ENCODE measurements at regions not wholly inside any gene's neighbourhood (a gene's known extent, or its start where the extent isn't known, plus 50 kb on each side); places are given as distances from the start of the nearest gene placed in this dataset.

DNA sequence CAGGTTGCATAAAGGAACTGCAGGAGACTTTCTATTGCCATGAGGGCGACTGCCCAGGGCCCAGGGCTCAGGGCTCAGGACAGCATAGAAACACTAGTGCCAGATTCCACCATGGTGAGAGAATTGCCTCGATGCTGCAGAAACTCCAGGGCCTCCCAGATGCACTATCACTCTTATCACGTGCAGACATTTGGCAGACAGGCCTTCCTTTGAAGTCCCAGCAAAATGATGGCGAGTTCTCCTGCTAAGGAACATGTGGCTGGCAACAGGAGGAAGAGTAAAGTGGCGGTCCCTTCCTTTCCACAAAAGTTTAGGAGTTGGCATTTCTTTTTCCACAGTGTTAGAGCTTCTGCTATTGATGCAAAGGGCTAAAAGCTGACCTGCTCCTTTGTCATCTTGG is 214.0 kb upstream of the LNX1 start:
- no peak for DNase-seq

DNA sequence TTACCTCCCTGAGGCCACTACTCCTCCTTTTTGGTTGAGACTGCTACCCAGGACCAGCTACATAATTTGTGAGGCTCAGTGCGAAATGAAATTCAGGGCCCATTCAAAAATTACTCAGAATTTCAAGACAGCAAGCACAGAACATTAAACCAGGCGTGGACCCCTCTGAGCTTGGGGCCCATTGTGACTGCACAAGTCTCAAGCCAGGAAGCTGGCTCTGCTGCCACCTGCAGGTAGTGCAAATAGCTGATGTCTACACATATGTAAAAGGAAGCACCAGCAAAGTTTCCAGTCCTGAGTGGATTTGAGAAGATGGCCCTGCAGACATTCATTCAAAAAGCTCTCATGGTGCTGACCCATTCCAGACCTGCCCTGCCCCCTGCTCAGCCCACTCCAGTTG is 213.4 kb upstream of the LNX1 start:
- DNase-seq, result peak; percentile 63

DNA sequence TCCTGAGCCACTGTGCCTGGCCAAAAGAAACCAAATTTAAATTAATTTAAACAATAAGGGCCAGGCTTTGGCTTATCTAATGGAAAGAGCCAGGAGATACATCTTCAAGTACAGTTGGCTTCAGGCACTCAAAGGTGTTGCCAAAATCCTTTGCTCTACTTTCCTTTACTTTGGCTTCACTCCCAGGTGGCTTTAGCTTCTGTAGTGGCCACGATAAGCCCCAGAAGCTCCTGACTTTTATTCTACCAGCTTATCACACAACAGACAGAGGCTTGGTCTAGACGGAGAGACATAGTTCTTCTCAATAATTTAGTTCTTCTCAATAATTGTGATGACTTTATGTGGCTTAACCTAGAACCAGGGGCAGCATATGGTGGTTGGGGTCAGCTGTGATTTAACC is 211.2 kb upstream of the LNX1 start:
- DNase-seq, result no peak

DNA sequence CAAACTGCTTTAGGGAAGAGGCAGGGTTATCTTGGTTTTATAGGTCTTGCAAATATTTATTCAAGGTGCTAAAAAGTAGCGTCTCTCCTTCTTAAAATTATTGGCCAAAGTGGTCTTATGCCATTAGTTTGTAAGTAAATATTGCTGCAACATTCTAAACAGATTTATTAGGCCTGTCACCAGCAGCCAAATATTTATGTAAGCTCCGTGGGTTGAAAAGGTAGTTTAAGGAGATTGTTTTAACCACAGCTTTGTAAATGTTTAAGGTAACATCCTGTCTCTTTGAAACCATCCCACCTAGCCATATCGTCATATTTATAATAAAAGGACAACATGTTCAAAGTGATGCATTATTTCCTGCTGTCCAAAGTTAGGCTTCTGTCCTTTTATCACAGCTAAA is 210.1 kb upstream of the LNX1 start:
- no peak for DNase-seq

DNA sequence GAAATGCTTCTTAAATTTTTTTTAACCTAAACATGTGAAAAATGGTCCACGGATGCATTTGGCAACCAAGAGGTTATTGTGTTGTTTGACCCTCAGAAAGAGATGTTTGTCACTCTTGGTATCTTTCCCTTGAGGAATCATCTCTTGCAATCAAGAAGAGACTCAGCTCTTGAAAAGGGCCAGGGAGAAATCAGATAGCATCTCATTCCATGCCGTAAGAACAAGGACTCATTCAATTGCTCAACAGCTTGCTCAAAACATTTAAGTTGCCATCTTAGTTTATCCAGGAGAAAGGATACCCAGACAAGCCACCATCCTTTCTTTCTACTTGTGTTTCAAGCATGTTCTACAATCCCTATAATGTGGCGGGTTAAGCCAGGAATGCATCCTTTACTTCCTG is 209.5 kb upstream of the LNX1 start:
- no peak for DNase-seq

DNA sequence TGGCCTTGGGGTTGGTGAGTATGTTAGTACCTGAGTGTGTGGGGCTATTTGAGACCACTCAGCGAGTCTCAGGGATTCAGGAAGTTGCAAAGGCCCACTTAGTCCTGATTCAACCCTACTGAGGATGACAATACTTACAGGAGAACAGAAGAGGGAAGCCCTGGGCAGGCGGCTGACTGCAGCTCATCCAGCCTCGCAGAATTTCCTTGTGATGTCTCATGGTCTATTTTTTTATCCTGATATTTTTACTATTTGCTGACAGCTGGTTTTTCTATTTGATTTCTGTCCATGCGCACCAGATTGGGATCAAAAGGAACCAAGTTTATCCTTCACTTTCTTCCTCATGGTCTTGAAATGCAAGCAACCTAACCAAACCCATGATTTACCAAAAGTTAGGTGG is 201.8 kb upstream of the LNX1 start:
- DNase-seq, result no peak

DNA sequence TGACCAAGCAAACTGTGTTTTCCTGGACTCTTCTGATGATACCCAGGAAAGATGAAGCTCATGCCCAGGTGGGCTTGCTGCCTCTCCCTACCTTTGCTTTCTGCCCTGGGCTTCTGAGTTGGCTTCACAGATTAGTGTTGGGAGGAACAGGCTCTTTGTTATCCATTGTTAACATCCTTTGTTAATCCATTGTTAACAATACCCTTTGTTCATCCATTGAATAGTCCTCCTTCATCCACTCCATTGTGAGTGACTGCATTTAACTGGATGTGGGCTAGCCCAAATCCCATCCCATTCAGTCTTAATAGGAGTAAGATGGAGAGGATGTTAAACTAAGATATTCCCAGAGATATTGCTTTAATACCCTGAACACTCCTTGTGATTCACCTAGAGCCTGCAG is 199.0 kb upstream of the LNX1 start:
- DNase-seq, result no peak

DNA sequence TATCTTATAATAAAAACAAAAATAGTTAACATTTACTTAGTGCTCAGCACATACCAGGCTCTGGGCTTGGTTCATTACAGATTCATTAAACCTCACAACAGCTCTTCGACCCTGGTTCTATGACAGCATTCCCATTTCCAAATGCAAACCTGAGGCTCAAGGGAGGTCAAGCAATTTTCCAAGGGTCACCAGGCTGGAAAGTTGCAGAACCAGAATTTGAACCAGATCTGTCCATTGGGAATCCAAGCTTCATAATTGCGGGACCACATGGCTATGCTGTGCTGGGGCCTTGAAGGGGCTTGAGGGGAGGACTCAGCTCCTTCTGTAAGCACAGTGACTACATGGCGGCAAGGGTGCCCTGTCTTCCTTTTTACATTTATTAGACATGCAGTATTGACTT is 197.3 kb upstream of the LNX1 start:
- no peak for DNase-seq

DNA sequence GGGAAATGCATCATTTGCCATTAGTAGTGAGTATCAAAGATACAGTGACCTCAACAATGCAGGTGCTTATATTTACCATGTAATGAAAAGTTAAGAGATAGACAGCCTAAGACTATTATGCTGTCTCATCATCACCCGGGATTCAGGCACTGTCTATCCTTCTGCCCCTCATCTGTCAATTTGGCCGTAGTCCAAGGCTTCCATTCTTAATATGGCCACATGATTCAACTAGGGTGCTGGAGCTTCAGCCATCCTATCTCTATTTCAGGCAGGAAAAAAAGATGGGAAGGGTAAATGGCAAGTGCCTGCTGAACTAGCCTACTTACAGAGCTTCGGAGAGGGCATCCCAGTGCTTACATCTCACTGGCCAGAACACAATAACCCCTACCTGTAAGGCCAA is 196.7 kb upstream of the LNX1 start:
- no peak for DNase-seq

DNA sequence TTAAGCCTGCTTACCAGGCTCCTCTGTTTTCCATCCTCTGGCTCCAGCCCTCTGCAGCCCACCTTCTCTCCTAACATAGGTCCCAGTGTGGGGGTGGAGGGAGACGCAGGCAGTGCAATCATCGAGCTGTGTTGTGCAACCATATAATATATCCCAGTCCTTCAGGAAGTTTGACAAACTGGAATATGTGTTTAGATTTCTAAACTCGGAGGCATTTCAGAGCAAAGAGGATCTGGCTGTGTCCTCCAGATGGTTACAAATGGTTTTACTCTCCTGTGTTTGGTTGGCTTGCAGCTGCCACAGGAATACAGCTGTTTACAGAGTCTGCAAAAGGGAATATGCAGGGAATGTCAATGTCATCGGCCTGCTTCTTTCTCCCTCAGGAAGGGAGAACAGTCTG is 195.3 kb upstream of the LNX1 start:
- no peak for DNase-seq

DNA sequence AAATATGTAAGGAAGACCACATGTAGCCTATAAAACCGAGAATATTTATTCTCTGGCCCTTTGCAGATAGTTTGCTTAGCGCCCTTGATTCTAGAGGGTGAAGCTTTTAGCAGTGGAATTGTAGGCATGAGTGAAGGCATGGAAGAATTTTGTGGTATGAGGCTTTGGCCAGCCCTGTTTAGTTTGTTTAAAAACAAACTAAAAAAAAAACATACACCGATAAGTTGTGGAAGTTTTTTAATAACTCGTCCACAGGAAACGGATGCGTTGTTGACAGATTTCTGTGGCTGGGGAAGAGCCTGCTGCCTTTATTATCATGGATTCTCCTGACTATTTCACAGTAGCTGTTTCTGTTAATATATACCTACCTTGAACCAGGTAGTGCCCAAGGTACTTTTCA is 194.7 kb upstream of the LNX1 start:
- DNase-seq, result no peak

DNA sequence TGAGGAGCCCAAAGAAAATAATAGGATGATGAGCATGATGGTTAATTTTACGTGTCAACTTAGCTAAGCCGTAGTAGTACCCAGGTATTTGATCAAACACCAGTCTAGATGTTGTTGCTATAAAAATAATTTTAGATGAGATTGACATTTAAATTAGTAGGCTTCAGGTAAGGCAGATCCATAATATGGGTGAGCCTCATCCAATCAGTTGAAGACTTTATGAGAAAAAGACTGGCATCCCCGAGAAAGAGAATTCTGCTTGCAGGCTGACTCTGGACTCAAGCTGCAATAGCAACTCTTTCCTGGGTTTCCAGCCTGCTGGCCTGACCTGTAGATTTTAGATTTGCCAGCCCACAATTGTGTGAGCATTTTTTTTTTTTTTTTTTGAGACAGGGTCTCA is 192.8 kb upstream of the LNX1 start:
- DNase-seq, result no peak

DNA sequence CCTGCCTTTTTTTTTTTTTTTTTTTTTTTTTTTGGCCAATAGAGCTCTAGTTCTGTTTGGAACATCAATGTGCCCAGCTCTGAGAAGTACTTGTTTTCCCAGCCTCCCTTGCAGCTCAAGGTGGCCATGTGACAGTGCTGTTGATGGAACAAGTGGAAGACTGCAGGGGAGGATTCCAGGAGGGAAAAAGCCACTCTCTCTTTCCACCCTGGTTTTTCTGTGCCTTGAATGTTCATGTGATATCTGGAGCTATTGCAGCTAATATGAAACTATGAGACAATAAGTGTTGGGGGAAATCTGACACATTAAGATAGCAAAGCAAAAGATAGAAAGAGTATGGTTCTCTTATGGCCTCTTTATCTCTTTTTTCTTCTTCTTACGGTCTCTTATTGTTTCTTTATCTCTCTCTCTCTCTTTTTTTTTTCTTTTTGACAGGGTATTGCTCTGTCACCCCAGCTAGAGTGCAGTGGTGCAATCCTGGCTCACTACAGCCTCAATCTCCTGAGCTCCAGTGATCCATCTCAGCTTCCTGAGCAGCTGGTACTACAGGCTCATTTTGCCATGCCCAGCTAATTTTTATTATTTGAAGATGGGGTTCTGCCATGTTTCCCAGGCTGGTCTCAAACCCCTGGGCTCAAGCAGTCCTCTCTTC is 192.0 kb upstream of the LNX1 start:
- no peak for DNase-seq

DNA sequence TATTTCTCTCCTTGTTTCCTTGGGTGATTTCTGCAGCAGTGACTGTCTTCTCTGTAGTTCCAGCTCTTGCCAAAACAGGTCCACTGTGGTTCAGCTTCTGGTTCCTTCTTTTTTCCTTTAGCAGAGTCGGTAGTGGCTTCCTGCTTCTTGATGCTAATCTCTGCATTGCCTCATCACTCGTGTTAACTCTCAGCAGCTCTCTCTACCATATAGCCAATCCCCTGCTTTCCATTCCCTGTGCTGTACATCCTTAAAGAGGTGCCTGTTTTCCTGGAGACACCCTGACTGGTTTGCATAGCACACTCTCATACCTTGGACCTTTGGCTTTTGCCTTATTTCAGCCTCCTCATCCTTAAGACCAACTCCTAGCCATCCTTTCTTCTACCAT is 191.2 kb upstream of the LNX1 start:
- DNase-seq, result peak; percentile 27

DNA sequence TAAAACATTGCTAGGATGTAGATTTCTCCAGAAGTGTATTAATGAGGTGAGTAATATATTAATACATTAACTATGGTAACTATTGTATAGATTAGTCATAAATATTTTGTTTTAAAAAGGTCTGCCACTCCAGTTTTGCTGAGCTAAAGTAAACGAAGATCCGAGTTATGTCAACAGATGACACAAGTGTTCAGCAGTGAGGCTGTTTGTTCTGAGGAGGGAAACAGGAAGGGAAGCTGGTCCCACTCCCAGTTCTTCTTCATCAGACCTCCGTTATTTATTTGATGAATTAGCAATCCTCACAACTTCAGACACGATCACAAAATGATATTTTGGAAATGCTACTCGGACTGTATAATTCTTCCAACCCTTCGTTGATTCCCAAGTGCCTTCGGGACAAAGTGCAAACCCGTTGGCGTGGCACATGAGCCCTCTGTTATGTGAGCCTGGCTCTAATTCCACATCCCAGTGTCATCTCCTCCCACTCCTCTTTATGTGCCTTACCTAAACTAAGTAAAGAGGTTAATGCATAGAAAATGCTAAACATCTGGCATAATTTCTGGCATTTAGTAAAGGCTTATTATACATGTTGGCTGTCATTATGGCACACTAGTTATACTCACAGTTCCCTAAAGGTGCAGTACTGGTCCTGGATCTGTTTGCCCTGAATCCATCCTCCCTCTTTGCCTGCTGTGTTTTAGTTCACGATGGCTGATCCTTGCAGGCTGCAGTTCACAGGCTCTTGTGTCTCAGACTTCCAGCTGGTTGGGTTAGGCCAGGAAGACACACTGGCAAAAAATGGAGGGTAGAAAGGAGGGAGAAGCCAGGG is 190.6 kb upstream of the LNX1 start:
- DNase-seq, result no peak

DNA sequence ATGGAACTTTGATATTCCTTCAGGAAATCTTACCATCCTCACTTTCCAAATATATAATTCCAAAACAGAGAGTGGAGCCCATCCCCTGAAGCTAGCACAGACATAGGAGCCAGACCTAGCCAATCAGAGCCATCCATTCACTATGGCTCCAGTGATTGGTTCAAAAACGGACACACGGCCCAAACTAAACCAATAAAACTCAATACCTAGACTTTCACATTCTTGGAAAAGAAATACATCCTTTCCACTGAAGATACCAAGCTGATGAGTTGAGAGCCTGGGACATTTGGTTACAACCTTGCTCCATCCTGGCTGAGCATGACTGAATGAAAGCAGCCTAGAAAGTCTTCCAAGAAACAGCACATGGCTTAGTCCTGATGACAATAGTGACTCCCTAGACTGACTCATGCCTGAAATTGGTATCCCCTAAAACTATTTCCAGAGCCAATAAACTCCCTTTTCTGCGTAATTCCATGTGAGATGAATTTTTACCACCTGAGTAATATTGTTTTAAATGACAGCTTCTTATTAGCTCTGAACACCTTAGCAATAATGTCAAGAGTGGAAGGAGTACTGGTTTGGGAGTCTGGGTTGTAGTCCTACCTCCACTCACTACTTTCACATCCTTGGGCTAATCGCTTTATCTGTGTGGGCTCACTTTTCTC is 189.6 kb upstream of the LNX1 start:
- DNase-seq, result no peak

DNA sequence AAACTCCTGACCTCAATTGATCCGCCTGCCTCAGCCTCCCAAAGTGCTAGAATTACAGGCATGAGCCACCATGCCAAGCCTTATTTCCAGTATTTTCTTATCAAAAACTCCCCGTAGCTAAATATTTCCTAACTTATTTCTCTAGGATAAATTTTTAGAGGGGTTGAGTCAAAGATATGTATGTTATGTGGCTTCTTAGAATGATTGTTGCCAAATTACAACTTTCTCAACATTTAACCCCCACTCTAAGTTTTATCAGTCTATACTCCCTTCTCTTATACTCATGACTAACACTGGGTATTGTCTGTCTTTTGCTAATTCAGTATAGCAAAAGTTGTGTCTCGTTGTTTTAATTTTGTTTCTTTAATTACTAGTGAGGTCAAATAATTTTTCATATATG is 187.7 kb upstream of the LNX1 start:
- DNase-seq, result no peak

DNA sequence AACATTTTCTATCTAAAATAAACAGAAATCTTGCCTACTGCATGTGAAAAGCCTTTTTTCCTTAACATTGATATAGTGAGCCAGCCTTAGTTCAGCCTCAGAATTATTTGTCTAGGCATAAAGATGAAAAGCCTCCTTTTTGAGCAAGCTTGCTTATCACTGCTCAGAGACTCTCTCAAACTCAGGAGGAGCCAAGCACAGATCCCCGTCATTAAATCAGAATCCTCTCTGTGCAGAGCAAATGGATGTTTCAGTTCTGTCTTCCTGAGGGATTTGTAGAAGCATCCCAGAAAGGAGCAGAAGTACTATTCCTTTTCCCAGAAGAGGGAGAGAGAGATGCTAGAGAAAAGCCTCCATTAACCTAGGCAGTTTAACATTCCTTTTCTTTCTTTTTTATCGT is 186.9 kb upstream of the LNX1 start:
- DNase-seq, result no peak

DNA sequence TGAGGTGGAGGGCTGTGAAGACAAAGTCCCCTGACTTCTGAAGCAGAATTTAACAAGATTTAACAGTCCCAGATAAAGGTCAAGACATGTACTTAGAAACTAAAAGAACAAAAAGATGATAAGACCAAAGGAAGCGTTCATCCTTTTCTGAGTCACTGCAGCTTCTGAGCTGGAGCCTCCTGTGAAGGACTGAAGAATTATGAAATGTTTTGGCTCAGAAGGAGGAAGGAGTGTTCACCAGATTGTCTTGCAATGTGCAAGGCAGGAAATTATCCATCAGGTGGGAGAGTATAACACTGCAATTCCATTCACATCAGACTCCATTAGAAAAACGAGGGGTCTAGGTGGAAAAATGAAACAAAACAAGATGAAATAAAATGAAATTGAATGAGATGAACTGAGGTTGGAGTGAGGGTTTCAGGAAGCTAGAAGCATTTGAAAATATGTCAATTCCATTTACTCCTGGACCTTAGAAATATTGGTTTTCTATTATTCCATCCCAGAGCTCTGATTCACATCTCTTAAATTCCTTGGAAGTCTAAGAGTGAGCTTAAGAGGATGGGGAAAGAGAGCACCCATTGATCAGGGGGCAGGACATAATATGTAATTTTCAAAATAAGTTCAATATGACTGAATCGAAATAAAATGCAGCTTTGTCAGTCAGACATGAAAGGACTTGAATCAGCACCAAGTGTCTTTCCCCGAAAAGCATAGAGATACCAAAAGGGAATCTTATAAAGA is 186.1 kb upstream of the LNX1 start:
- peak; percentile 27 for DNase-seq

DNA sequence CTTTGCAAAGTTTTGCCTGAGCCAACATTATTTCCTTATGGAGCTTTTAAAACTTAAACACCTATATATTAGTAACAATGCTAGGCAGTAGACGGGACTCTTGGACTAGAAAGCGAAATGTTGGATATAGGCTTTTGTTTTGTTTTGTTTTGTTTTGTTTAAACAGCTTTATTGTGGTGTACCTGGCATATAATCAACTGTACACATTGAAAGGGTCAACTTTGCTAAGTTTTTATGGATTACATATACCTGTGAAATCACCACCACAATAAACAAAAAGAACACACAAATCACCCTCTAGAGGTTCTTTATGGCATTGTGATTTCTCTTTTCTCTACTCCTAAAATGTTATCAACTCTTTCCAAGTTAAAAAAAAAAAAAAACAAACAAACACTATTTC is 184.9 kb upstream of the LNX1 start:
- DNase-seq, result no peak

DNA sequence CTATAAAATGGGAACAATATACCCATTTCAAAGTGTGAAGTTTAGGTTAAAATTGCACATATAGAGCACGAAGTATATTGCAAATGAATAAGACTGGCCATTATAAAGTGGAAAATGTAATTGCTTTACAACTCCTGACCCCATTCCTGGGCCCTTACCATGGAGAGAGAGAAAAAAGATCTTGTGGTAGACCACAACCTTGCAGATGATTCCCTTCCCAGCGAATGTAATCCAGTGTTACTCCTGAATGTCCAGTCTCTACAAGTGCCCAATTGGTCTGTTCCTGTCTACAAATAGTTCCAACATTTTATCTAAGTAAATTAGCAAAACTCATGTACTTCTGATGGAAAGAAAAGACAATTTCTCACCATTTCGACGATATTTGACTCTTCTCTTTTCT is 184.1 kb upstream of the LNX1 start:
- DNase-seq, result no peak

DNA sequence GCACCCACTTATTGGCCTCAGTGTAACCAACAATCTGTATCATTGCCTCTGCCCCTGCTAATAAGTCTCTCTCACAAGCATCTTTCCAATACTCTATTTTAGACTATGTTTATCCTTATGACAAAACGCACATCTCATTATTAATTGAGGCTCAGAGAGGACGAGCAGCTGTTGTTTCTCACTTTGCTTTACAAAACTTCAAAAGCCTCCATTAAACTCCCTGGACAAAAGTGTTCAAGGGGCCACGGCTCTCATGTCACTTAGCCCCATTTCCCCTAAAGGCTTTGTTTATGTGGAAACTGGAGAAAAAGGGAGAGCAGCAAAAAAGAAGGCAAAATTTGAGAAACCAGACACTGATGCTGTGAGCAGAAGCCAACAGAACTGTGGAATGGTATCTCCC is 180.0 kb upstream of the LNX1 start:
- no peak for DNase-seq

DNA sequence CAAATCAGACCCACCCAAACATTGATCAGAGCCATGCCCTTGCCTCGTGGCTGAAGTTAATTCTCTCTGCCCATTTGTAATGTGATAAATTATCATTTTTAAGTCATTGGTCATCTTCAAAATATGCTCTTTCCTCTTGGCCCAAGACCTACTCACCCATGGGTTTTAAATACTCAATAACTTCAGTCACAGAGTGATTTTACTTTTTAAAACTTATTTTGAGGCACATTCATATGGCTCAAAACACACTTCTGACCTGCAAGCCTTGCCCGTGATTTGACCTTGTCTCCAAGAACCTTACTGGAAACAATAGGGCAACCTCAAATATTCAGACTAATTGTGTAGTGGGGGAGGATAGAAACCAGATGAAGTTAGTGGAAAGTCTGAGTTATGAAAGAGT is 176.2 kb upstream of the LNX1 start:
- DNase-seq, result no peak

Data from suppressor macrophage treated with lipopolysaccharide for 4 hours (primary cell).